ENCODE measurements at regions not wholly inside any gene's neighbourhood (a gene's known extent, or its start where the extent isn't known, plus 50 kb on each side); places are given as distances from the start of the nearest gene placed in this dataset.

- Histone ChIP-seq H3K27ac (no peak overlapping the region), H3K36me3 (no peaks in the 10 kb centered on the region), H3K27me3 (no peaks in the 10 kb centered on the region), H3K4me3 (no peak overlapping the region), H3K4me1 (no peaks in the 10 kb centered on the region), H3K9me3 (peaks cover 0 to 8% (median 0%) of the 10 kb centered on the region in 11 donors)
- ATAC-seq: no peak
- TF ChIP-seq CTCF (IDR thresholded peaks at IDR 0.05): no peak
- DNase-seq: no peak
- intact Hi-C loops (cut with DNase I): no loop called here
Measured at GRCh38 chr4:93960450-93960849, 131.9 kb downstream of the ATOH1 start.

- Histone ChIP-seq H3K36me3 (no peaks in the 10 kb centered on the region), H3K27ac (no peak overlapping the region), H3K9me3 (peaks cover 0 to 8% (median 0%) of the 10 kb centered on the region in 11 donors), H3K4me3 (no peak overlapping the region), H3K27me3 (no peaks in the 10 kb centered on the region), H3K4me1 (no peaks in the 10 kb centered on the region)
- DNase-seq: no peak
- intact Hi-C loops (cut with DNase I): no loop called here
- WGBS, 2 donors: 71 to 84% methylated on average over 3 of the region's 3 CpGs
- TF ChIP-seq CTCF (IDR thresholded peaks at IDR 0.05): no peak
- ATAC-seq: no peak
Measured at GRCh38 chr4:93960916-93961315, 132.4 kb downstream of the ATOH1 start.

GRCh38 chr4:93981594-93981993 lies 153.0 kb downstream of the ATOH1 start:
- peaks cover 0 to 23% (median 0%) of the 10 kb centered on the region in 11 donors for H3K9me3 ChIP-seq
- WGBS, 2 donors: 58 to 63% methylated on average over 6 of the region's 6 CpGs
- H3K4me3 ChIP-seq: no peak overlapping the region
- intact Hi-C loops (cut with DNase I): no loop called here
- no peaks in the 10 kb centered on the region for H3K4me1 ChIP-seq
- no peak for ATAC-seq
- DNase-seq: no peak
- H3K36me3 ChIP-seq: no peaks in the 10 kb centered on the region
- TF ChIP-seq CTCF (IDR thresholded peaks at IDR 0.05): no peak
- no peak overlapping the region for H3K27ac ChIP-seq
- H3K27me3 ChIP-seq: no peaks in the 10 kb centered on the region

GRCh38 chr4:93982255-93982654 lies 153.7 kb downstream of the ATOH1 start:
- Histone ChIP-seq H3K27ac (no peak overlapping the region), H3K27me3 (no peaks in the 10 kb centered on the region), H3K36me3 (no peaks in the 10 kb centered on the region), H3K4me3 (no peak overlapping the region), H3K4me1 (no peaks in the 10 kb centered on the region), H3K9me3 (peaks cover 0 to 21% (median 0%) of the 10 kb centered on the region in 11 donors)
- no peak for ATAC-seq
- intact Hi-C loops (cut with DNase I): no loop called here
- 81 to 86% methylated on average over 1 of the region's 1 CpG for WGBS, 2 donors
- DNase-seq: no peak
- no peak for TF ChIP-seq CTCF (IDR thresholded peaks at IDR 0.05)

GRCh38 chr4:93983140-93983539 lies 154.6 kb downstream of the ATOH1 start:
- H3K4me1 ChIP-seq: no peaks in the 10 kb centered on the region
- ATAC-seq (no peak), DNase-seq (no peak)
- 81 to 85% methylated on average over 3 of the region's 3 CpGs for WGBS, 2 donors
- H3K9me3 ChIP-seq: peaks cover 0 to 14% (median 0%) of the 10 kb centered on the region in 11 donors
- no peak overlapping the region for H3K27ac ChIP-seq
- TF ChIP-seq CTCF (IDR thresholded peaks at IDR 0.05): no peak
- H3K36me3 ChIP-seq: no peaks in the 10 kb centered on the region
- no peaks in the 10 kb centered on the region for H3K27me3 ChIP-seq
- no peak overlapping the region for H3K4me3 ChIP-seq
- intact Hi-C loops (cut with DNase I): no loop called here
